GM18505 (cell line): ENCODE measurements at regions not wholly inside any gene's neighbourhood (a gene's known extent, or its start where the extent isn't known, plus 50 kb on each side); places are given as distances from the start of the nearest gene placed in this dataset.
A peak's percentile ranks its signal among the peaks of the same experiment; 100 is the strongest.
"Not testable (repeated sequence)": the region's sequence is repeated elsewhere in the genome, so short reads cannot be mapped to it uniquely, and the experiment has no call there.

Experiments used
- ATAC-seq: cut with Tn5 transposase; IDR thresholded peaks from one replicate; pipeline ENCODE4 v1.9.1; 2021; ENCODE audit not compliant: unreplicated experiment
- POLR2A ChIP-seq: IDR thresholded peaks from 4 replicates; pipeline ENCODE4 v1.6.1; 2011; ENCODE audit warnings: borderline replicate concordance; ENCODE audit not compliant: insufficient read depth, insufficient read length; ENCODE audit errors: extremely low read depth

DNA sequence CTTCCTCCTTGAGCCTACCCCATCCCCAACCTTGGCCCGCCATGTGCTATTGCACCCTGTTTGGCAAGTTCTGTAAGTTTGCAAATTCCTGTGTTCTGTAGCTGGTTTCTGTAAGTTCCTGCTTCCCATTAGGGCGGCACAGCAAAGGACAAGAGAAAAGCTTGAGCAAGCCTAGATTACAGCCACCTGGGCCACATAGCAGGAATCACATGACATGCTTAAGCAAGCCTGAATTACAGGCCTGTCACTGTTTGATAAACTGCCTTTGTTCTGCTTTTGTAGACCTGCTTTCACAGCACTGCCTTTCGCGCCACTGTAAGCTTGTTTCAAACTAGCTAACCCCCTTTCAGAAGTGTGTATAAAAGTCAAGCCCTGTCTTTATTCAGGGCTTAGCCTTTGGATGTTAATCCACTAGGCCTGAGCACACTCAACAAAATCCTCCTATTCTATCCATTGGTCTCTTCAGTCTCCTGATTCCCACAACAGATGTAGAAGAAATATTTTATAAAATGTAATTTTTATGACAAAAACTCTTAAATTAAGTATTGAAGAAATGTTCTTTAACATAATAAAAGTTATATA is 906.8 kb upstream of the NDST4 start:
- no peak for TF ChIP-seq POLR2A
- ATAC-seq: no peak

DNA sequence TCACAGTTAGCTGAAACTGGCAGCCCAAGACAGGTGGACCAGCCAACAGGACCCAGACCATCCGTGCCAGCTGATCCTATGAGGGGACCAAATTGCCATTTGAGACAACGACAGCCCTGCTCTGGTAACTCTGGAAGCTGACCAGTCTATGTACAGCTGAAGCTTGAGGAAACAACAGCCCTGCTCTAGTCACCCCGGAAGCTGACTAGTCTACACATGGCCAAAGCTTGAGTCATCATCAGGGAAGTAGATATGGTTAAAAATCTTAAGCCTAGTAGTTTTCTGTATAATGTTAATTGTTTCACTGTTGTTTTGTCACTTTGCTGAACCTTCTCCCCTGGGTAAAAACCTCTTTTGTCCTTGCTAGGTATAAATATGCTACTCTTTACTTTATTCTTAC is 905.4 kb upstream of the NDST4 start:
- no peak for TF ChIP-seq POLR2A

DNA sequence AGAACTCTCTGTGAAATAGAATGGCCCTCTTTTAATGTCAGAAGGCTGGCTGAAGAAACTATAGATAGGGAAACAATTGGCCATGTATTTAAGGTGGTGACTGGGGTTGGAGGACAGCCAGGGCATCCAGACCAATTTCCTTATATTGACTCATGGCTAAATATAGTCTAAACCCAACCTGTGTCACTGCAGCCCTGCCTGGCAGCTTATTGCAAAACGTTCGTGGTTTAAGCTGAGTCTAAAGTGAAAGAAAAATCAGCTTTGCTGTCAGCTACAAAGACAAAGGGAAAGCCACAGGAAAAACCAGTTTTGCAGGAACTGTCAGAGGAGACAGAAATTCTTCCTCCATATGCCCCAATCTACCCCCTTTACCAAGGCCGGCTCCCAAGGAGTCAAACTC is 902.8 kb upstream of the NDST4 start:
- TF ChIP-seq POLR2A: no peak
- no peak for ATAC-seq

More for the DNA sequence above, 905.4 kb upstream of the NDST4 start:
- ATAC-seq: no peak

DNA sequence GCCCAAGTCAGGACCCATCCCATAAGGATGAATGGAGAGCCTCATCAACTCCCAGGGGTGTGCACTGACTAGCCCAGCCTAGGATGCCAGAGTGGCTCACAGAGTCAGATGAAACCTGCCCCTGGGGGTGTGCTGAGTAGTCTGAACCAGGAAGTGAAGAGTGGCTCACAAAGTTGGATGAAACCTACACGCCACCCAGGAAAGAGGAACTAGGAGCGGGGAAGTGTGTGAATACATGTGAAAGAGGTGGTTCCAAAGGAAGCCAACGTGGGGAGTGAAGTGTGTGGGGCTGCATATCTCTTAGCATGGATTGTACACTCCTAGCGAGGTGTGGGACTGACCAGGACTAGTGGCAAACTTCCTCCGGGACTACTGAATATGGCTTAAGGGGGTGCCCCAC is 902.1 kb upstream of the NDST4 start:
- no peak for ATAC-seq
- TF ChIP-seq POLR2A: no peak

DNA sequence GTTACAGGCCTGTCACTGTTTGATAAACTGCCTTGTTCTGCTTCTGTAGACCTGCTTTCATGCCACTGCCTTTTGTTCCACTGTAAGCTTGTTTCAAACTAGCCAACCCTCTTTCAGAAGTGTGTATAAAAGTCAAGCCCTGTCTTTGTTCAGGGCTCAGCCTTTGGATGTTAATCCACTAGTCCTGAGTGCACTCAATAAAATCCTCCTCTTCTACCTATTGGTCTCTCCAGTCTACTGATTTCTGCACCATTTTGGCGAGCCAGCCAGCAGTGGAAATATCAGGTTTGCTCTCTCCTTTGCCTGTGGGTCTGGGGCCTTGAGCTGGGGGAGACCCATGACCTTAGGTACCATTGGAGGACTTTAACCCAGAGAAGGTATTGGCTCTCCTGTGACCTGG is 901.6 kb upstream of the NDST4 start:
- TF ChIP-seq POLR2A: no peak

DNA sequence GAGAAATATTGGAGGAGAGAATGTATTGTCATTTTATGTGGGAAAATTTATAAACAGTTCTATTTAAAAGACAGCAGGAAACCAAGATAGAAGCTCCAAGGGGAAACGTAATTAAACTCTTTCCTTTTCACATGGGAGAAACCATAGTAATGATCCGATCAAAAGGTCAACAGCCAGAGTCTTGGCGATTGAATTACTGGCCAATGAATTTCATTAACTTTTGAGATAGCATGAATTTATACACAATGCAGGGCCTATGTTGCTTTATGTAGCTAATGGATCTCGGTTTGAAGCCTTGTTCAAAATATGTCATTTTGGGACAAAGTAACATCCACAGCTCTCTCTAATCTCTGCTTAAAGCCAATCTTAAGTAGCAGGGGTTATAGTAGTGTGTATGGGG is 897.5 kb upstream of the NDST4 start:
- no peak for ATAC-seq
- no peak for TF ChIP-seq POLR2A

More for the DNA sequence above, 901.6 kb upstream of the NDST4 start:
- ATAC-seq: no peak

DNA sequence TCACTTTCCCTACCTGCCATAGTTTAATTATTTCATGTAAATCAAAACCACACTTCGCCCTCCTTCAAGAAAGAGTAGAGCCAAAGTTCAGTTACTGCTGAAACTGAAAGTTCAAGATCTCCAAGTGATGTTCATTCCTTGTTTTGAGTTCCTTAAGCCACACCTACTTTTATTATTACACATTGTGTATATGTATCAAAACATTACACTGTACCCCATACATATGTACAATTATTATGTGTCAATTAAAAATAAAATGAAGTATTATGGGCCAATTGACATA is 892.3 kb upstream of the NDST4 start:
- TF ChIP-seq POLR2A: no peak

DNA sequence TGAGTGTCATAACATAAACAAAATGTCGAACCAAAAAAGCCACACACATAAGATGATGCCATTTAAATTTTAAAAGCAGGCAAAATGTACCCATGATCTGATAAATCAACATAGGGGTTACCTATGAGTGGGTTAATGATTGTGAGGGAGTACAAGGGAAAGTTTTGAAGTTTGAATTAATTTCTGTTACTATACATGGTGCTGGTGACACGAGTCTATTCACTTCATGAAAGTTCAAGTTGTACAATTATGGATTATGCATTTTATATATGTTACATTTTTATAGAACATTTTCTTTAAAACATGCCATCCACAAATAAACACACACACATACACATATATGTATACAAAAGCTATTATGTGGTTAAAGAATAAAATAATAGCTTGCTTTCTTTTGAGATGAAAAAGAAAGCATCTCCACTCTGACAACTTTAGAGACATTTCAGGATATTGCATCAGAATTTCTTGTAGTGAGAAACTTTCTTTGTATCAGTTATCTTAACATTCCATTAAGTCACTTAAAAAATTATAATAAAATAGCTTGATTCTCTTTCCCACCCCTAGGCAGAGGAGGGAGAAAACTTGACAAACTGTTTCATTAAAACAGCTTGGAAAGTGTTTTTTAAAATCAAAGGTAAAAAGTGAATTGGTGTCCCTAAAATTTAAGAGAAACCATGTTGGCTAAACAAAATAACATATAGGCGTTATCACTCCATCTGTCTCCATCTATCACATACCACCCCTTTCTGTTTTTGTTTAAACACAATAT is 891.8 kb upstream of the NDST4 start:
- TF ChIP-seq POLR2A: no peak
- no peak for ATAC-seq

More for the DNA sequence above, 892.3 kb upstream of the NDST4 start:
- ATAC-seq: no peak

DNA sequence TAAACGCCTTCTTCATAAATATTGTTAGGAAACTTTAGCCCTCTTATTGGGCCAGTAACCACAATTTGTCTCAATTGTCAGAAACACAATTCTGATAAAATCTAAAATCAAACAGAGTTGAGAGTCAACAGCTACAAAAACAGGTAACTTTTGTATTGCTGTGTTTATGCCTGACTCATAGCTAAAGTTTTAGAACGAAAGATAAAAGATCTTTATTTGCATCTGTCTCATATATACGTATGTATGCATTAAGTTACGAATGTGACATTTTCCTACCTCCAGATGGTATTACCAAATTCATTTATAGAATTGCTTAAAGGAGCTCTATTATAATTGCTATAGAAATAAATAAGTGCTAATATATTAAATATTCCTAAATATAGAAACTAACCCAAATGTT is 887.9 kb upstream of the NDST4 start:
- no peak for TF ChIP-seq POLR2A
- no peak for ATAC-seq

DNA sequence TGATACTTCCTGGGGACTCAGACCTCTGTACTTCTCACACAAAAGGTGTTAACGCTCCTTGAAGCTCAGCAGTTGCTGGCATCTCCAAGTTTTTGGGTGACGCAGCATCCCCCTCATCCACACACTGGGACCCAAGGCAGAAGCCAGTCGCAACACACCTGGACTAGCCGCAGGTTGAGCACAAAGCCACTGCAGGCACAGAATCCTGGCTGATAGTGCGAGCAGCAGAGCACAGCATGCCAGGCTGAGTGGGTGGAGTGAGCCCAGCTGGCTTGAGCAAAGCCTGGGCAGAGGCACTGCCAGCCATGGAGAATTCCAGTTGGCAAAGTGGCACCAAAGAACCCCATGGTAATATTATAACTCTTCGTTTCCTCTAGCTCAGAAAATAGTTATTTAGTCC is 873.2 kb upstream of the NDST4 start:
- ATAC-seq: no peak
- no peak for TF ChIP-seq POLR2A

DNA sequence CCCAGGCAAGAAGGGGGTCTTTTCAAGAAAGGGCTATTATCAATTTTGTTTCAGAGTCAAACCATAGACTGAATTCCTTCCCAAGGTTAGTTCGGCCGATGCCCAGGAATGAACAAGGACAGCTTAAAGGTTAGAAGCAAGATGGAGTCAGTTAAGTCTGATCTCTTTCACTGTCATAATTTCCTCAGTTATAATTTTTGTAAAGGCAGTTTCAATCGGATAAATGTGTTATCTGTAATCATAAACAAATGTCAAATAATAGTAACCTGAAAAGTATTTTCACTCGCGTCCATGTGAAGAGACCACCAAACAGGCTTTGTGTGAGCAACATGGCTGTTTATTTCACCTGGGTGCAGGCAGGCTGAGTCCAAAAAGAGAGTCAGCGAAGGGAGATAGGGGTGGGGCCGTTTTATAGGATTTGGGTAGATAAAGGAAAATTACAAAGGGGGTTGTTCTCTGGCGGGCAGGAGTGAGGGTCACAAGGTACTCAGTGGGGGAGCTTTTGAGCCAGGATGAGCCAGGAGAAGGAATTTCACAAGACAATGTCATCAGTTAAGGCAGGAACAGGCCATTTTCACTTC is 862.1 kb upstream of the NDST4 start:
- not testable (repeated sequence) for ATAC-seq

DNA sequence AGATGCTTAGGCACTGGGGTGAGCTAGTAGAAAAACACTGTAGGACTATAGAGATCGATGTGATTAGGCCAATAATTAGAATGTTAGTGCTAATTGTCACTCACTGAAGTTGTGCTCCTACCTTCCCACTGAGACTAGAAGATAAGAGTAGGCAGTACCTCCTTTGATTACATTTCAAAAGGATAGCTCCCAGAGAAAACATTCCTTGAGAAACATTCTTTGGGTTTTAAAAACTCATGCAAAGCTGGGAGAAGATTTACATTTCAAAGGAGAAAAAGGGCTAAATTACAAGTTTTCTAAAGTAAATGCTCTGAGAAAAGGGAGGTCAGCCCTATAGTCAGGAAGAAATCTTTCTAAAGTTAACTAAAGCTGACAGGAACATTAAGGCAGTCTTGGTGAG is 860.3 kb upstream of the NDST4 start:
- ATAC-seq: no peak
- TF ChIP-seq POLR2A: no peak

DNA sequence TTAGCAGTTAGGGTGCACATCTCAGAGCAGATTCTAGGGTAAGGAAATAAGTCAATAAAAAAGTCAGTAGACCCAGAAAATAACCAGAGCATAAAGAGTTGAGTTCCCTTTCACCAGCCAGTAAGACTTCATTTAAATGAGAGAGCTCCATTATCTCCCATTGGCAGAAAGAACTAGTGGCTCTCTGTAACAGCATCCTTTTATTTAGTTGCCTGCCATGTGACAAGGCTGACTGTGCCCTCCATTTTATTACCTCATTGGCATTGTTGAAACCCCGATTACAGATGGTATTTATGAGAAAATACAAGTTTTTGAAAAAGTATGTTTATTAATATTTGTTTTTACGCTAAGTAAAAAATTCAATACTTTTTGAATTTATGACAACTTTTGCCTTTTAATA is 859.5 kb upstream of the NDST4 start:
- no peak for TF ChIP-seq POLR2A
- ATAC-seq: no peak

DNA sequence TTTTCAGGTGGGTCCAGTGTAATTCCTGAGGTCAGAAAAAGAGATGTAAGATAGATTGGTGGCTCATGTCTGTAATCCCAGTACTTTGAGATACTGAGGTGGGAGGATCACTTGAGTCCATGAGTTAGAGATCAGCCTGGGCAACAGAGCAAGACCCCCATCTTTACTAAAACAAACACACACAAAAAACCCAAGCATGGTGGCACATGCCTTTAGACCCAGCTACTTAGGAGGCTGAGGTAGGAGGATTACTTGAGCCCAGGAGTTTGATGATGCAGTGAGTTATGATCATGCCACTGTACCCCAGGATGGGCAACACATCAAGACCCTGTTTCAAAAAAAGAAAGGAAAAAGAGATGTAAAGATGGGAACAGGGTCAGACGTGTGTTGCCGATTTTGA is 857.4 kb upstream of the NDST4 start:
- ATAC-seq: no peak
- TF ChIP-seq POLR2A: no peak

DNA sequence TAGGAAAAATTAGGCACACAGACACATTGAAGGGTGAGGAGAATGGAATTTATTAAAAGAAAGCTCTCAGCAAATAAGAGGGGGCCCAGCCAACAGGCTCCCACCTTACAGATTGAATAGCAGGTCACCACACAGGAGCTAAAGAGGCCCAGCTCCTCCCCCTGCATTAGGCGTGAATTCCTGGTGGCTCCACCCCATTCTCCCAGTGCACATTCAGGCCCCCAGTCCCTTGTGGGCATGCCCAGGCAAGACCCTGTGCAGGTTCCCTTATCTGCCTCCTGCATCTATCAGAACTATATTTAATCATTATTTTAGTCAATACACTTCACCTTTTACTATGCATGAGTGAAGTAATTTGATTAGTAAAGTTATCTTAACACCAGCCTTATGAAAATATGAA is 856.3 kb upstream of the NDST4 start:
- TF ChIP-seq POLR2A: no peak
- ATAC-seq: no peak

DNA sequence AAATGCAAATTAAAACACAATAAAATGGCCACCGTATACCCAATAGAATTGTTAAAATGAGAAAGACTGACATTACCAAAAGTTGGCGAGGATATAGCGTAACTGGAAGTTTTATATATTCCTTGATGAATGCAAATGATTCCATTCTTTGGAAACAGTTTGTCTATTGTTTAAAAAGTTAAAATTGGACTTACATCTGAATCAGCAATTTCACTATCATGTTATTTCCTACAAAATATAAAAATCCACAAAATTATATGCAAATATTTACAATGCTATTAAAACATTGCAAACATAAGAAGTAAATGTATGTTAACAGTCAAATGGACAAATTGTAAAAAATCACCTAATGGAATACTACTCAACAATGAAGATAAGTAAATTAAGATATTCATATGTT is 852.2 kb upstream of the NDST4 start:
- no peak for ATAC-seq
- TF ChIP-seq POLR2A: no peak

DNA sequence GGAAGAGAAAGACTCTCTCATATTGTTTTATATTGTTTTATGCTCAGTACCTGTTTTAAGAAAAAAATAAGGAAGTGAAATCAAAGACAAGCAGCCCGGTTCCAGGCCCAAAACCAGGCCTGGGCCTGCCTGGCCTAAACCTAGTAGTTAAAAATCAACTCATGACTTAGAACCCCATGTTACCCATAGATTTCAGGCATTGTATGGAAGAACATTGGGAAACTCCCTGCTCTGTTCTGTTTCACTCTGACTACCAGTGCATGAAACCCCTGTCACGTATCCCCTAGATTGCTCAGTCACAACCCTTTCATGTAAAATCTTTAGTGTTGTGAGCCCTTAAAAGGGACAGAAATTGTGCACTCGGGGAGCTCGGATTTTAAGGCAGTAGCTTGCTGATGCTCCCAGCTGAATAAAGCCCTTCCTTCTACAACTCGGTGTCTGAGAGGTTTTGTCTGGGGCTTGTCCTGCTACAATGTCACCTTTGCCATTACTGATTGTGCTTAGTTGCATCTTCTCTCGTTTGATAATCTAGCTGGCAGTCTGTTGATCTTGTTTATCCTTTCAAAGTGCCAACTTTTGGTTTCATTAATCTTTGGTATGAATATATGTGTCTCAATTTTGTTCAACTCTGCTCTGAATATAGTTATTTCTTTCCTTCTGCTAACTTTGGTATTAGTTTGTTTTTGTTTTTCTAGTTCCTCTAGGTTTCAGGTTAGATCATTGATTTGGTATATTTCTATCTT is 842.8 kb upstream of the NDST4 start:
- ATAC-seq: peak; percentile 48
